OCI-LY7 (cell line): ENCODE measurements at regions not wholly inside any gene's neighbourhood (a gene's known extent, or its start where the extent isn't known, plus 50 kb on each side); places are given as distances from the start of the nearest gene placed in this dataset.

Experiments
- BruUV-seq: library from RNA; stranded (reverse); fragments of 400-500 nt; replicated peaks from 2 replicates; lab custom pipeline; 2021; lab: Mats Ljungman, UMichigan
- CTCF ChIA-PET: fragments of 300-600 bp; sonication (Branson Sonifier 250); formaldehyde crosslinking; loops from one replicate; lab custom pipeline; 2022; ENCODE audit warnings: antibody characterized with exemption; ENCODE audit not compliant: unreplicated experiment; lab: Charles Lee
- POLR2A ChIA-PET: fragments of 300-600 bp; sonication (Branson Sonifier 250); formaldehyde crosslinking; loops from one replicate; lab custom pipeline; 2022; ENCODE audit warnings: antibody characterized with exemption; lab: Charles Lee
- DNase-seq: peaks from one replicate; pipeline ENCODE4 v3.0.0-alpha.2; 2015; ENCODE audit warnings: low spot score
- H2AFZ ChIP-seq: fragments of 200-600 bp; sonication (generic), shearing (Covaris generic); 2 replicates; pipeline ENCODE4 v1.6.1; 2014; ENCODE audit warnings: mild to moderate bottlenecking, antibody characterized with exemption, low read length, moderate library complexity
- H3K27ac ChIP-seq: fragments of 200-600 bp; sonication (generic); 2 replicates; pipeline ENCODE4 v1.5.1; 2014; ENCODE audit warnings: mixed run types, low read depth, mild to moderate bottlenecking, moderate library complexity, low read length, inconsistent platforms; ENCODE audit not compliant: poor library complexity, severe bottlenecking
- H3K36me3 ChIP-seq: fragments of 200-600 bp; sonication (generic); 2 replicates; pipeline ENCODE4 v1.6.1; 2014; ENCODE audit warnings: mild to moderate bottlenecking, antibody characterized with exemption, low read length, moderate library complexity, mixed read lengths; ENCODE audit not compliant: insufficient read depth
- H3K4me1 ChIP-seq: fragments of 200-600 bp; sonication (generic); 2 replicates; pipeline ENCODE4 v1.5.1; 2014; ENCODE audit warnings: mild to moderate bottlenecking, low read length; ENCODE audit not compliant: insufficient read depth, poor library complexity, severe bottlenecking
- H3K4me2 ChIP-seq: fragments of 200-600 bp; sonication (generic); 2 replicates; pipeline ENCODE4 v1.6.1; 2014; ENCODE audit warnings: mild to moderate bottlenecking, low read length
- H3K4me3 ChIP-seq: fragments of 200-600 bp; sonication (generic); 2 replicates; pipeline ENCODE4 v1.5.1; 2014; ENCODE audit warnings: mild to moderate bottlenecking, low read depth, low read length; ENCODE audit not compliant: poor library complexity, severe bottlenecking
- H3K79me2 ChIP-seq: fragments of 200-600 bp; sonication (generic); 2 replicates; pipeline ENCODE4 v1.6.1; 2016; ENCODE audit warnings: low read depth, mild to moderate bottlenecking, low read length, moderate library complexity, mixed read lengths; ENCODE audit not compliant: insufficient read depth
- H3K9me2 ChIP-seq: fragments of 200-600 bp; sonication (generic); 2 replicates; pipeline ENCODE4 v1.6.1; 2016; ENCODE audit warnings: mild to moderate bottlenecking, low read length, mixed read lengths; ENCODE audit not compliant: insufficient read depth
- H3K9me3 ChIP-seq: fragments of 200-600 bp; sonication (generic); 2 replicates; pipeline ENCODE4 v1.6.1; 2014; ENCODE audit warnings: mild to moderate bottlenecking, mixed run types, low read length, mixed read lengths
- H4K20me1 ChIP-seq: fragments of 200-600 bp; sonication (generic); 2 replicates; pipeline ENCODE4 v1.6.1; 2014; ENCODE audit warnings: mild to moderate bottlenecking, antibody characterized with exemption, low read length, moderate library complexity, mixed read lengths; ENCODE audit not compliant: insufficient read depth
- EZH2phosphoT487 ChIP-seq: fragments of 200-600 bp; sonication (generic); IDR thresholded peaks from 2 replicates; pipeline ENCODE4 v1.6.1; 2018; ENCODE audit warnings: low read depth, borderline replicate concordance, mild to moderate bottlenecking, mixed run types, antibody characterized with exemption, low read length, moderate library complexity, mixed read lengths
- intact Hi-C: fragments of 100-400 bp; cut with micrococcal nuclease; formaldehyde crosslinking; loops from one replicate; pipeline ENCODE4 v1.10.0; 2022; ENCODE audit not compliant: unreplicated experiment
- TF ChIP-seq, protein P1 (sequence below): fragments of 200-600 bp; sonication (generic); conservative IDR thresholded peaks from 2 replicates; pipeline ENCODE4 v1.5.1; 2014; ENCODE audit warnings: mild to moderate bottlenecking, antibody characterized with exemption, low read length, moderate library complexity, mixed read lengths

DNA sequence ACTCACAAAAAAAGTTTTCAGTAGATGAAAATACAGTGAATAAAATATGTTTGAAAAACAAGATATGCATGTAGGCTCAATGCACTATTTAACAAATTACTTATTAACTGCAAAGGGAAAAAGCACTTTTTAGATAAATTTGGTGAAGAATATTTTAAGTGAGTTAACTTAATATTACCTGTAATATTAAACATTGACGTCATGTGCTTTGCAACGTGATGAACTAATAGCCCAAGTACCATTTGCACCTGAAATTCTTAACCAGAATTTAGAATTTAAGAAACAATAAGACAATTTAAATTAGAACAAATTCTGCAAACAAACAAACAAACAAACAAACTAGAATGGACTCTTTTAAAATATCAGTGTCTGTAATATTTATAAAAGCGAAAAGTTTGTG lies 659.0 kb upstream of the NOVA1 start:
- H3K4me3 ChIP-seq = no peak overlapping the region
- no TSS peak for BruUV-seq
- DNase-seq = no peak
- H3K4me1 ChIP-seq = no peaks in the 10 kb centered on the region
- ChIA-PET POLR2A (no interaction called here), CTCF (no interaction called here)
- H3K4me2 ChIP-seq = no peak overlapping the region
- H3K9me3 ChIP-seq = peaks cover 16% of the 10 kb centered on the region
- no peaks in the 10 kb centered on the region for H3K79me2 ChIP-seq
- H3K27ac ChIP-seq = no peak overlapping the region
- H3K9me2 ChIP-seq = no peaks in the 10 kb centered on the region
- intact Hi-C loops = no loop called here
- H3K36me3 ChIP-seq = no peaks in the 10 kb centered on the region
- no peak overlapping the region for H2AFZ ChIP-seq
- no peaks in the 10 kb centered on the region for H4K20me1 ChIP-seq
- TF ChIP-seq, protein P1, sequence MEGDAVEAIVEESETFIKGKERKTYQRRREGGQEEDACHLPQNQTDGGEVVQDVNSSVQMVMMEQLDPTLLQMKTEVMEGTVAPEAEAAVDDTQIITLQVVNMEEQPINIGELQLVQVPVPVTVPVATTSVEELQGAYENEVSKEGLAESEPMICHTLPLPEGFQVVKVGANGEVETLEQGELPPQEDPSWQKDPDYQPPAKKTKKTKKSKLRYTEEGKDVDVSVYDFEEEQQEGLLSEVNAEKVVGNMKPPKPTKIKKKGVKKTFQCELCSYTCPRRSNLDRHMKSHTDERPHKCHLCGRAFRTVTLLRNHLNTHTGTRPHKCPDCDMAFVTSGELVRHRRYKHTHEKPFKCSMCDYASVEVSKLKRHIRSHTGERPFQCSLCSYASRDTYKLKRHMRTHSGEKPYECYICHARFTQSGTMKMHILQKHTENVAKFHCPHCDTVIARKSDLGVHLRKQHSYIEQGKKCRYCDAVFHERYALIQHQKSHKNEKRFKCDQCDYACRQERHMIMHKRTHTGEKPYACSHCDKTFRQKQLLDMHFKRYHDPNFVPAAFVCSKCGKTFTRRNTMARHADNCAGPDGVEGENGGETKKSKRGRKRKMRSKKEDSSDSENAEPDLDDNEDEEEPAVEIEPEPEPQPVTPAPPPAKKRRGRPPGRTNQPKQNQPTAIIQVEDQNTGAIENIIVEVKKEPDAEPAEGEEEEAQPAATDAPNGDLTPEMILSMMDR = no peak
- no peak for TF ChIP-seq EZH2phosphoT487

DNA sequence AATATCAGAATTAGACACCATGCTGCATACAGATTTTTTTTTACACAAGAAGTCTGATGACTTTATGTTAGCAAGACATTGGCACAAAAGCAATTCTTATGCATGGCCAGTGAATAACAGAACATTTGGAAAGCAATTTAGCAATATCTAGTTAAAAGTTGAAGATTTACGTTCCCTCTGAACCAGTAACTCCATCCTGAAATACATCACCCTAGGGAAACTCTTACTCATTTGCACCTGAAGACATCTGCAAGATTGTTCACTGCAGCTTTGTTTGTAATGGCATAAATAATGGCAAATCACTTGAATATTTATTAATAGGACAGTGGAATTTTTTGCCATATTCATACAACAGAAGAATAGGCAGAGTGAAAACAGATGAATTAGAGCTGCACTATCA lies 670.0 kb upstream of the NOVA1 start:
- H4K20me1 ChIP-seq = no peaks in the 10 kb centered on the region
- ChIA-PET CTCF (no interaction called here), POLR2A (no interaction called here)
- H3K4me2 ChIP-seq = no peak overlapping the region
- no peaks in the 10 kb centered on the region for H3K79me2 ChIP-seq
- intact Hi-C loops = no loop called here
- no TSS peak for BruUV-seq
- peaks cover 24% of the 10 kb centered on the region; the same call in 1 of the 2 replicates for H3K9me3 ChIP-seq
- H3K9me2 ChIP-seq = no peaks in the 10 kb centered on the region
- no peaks in the 10 kb centered on the region for H3K4me1 ChIP-seq
- no peak overlapping the region for H2AFZ ChIP-seq
- TF ChIP-seq, protein P1 = no peak
- TF ChIP-seq EZH2phosphoT487 = no peak
- H3K4me3 ChIP-seq = no peak overlapping the region
- no peak overlapping the region for H3K27ac ChIP-seq
- H3K36me3 ChIP-seq = no peaks in the 10 kb centered on the region
- DNase-seq = no peak

DNA sequence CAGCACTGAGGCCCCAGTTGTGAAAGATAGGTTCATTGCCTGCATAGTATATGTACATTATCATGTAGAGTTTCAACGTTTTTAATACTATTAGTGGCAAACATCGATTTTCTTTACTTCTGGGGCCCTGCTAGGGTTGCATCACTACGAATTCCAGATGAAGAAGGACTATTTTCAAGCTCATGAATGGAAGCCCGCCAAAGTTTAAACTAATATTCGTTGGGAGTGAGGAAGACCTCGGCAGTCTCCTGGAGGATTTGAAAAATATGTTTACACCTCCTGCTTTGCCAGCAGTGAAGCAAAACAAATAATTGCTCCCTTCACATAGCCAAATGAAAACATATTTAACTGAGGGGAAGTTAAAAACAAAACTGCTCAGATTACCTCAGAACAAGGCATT lies 672.9 kb upstream of the NOVA1 start:
- ChIA-PET CTCF (no interaction called here), POLR2A (no interaction called here)
- no peak for DNase-seq
- no peaks in the 10 kb centered on the region for H3K36me3 ChIP-seq
- no TSS peak for BruUV-seq
- H3K4me2 ChIP-seq = no peak overlapping the region
- no peak overlapping the region for H3K27ac ChIP-seq
- intact Hi-C loops = no loop called here
- no peak overlapping the region for H3K4me3 ChIP-seq
- peaks cover 24% of the 10 kb centered on the region; the same call in 1 of the 2 replicates for H3K9me3 ChIP-seq
- H3K4me1 ChIP-seq = no peaks in the 10 kb centered on the region
- no peaks in the 10 kb centered on the region for H3K79me2 ChIP-seq
- no peaks in the 10 kb centered on the region for H3K9me2 ChIP-seq
- H4K20me1 ChIP-seq = no peaks in the 10 kb centered on the region
- TF ChIP-seq, protein P1 = no peak
- TF ChIP-seq EZH2phosphoT487 = no peak
- no peak overlapping the region for H2AFZ ChIP-seq
